ENCODE measurements at regions not wholly inside any gene's neighbourhood (a gene's known extent, or its start where the extent isn't known, plus 50 kb on each side); places are given as distances from the start of the nearest gene placed in this dataset.
A peak's percentile ranks its signal among the peaks of the same experiment; 100 is the strongest.

DNA sequence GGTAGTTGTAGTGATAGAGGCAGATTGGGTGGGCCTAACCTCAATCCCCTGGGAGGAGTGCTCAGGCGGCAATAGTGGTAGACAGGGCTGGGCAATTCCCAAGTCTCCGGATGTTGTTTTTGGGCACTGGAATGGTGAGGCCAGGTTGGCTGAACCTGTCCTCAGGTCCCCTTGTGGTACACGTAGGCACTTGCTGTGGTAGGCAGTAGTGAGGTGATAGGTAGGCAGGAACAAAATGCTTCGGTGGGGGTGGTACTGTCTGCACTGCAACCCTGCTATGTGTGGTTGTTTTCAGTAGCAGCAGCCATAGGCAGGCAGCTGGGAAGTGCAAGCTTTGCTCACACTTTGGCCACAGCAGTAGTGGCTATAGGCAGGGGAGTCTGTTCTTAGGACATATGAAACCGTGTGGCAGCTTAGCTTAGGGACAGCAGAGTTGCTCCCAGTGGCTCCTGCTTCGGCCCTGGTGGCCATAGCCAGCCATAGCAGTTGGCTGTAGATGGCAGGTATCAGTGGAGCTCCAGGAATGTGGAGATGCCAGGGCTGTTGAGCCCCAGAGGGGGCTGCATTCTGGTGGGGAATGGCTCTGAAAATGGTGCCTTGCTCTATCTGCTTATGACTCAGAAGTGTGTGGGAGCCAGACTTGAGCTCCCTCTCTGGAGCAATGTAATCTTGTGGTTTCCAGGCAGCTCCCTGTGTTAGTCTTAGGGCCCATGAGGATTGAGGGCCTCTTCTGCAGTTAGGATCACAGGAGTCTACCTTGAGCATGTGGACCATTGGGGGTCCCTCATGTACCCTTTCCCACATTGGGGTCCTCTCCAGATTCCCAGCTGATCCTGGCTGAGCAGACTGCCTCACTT is 241.8 kb upstream of the BMP2 start:
- intact Hi-C loops (cut with micrococcal nuclease) = no loop called here
- Mint-ChIP-seq H3K27ac (ENCODE audit: low read depth, unreplicated experiment) (no peak overlapping the region), H3K27me3 (ENCODE audit: insufficient read depth, unreplicated experiment) (no peaks in the 10 kb centered on the region), H3K4me1 (ENCODE audit: insufficient read depth, unreplicated experiment) (no peaks in the 10 kb centered on the region), H3K4me3 (ENCODE audit: unreplicated experiment) (no peak overlapping the region), H3K36me3 (ENCODE audit: insufficient read depth, unreplicated experiment) (no peaks in the 10 kb centered on the region), H3K9me3 (ENCODE audit: unreplicated experiment) (peaks cover 29% of the 10 kb centered on the region)
- POLR2A ChIA-PET = interaction anchor here (1.6 kb wide), 1 partner anchor 9 kb away, joined by 4 read pairs; no protein-coding TSS in a partner anchor
- no TSS peak for BruUV-seq (replicated peaks)
- CTCF ChIA-PET = interaction anchor here (0.6 to 1.2 kb wide), 4 partner anchors 10 to 248 kb away, joined by 3 read pairs; no protein-coding TSS in a partner anchor
- DNase-seq (ENCODE audit: unreplicated experiment) = no peak
- TF ChIP-seq, protein P1, sequence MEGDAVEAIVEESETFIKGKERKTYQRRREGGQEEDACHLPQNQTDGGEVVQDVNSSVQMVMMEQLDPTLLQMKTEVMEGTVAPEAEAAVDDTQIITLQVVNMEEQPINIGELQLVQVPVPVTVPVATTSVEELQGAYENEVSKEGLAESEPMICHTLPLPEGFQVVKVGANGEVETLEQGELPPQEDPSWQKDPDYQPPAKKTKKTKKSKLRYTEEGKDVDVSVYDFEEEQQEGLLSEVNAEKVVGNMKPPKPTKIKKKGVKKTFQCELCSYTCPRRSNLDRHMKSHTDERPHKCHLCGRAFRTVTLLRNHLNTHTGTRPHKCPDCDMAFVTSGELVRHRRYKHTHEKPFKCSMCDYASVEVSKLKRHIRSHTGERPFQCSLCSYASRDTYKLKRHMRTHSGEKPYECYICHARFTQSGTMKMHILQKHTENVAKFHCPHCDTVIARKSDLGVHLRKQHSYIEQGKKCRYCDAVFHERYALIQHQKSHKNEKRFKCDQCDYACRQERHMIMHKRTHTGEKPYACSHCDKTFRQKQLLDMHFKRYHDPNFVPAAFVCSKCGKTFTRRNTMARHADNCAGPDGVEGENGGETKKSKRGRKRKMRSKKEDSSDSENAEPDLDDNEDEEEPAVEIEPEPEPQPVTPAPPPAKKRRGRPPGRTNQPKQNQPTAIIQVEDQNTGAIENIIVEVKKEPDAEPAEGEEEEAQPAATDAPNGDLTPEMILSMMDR (IDR thresholded peaks at IDR 0.05; ENCODE audit: unreplicated experiment) = no peak

DNA sequence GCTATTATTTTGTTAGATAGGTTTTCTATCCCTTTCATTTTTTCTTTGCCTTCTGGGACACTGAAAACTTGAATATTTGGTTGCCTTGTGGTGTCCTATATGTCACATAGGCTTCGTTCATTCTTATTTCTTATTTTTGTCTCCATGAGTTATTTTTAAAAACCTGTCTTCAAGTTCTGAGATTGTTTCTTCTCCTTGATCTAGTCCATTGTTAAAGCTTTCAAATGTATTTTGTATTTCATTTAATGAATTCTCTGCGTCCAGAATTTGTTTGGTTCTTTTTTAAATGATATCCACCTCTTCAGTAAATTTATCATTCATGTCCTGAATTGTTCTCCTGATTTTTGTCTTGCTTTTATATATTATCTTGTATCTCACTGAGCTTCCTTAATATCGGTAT is 243.2 kb upstream of the BMP2 start:
- peaks cover 32% of the 10 kb centered on the region for H3K9me3 Mint-ChIP-seq (ENCODE audit: unreplicated experiment)
- TF ChIP-seq, protein P1 (IDR thresholded peaks at IDR 0.05; ENCODE audit: unreplicated experiment) = no peak
- no peaks in the 10 kb centered on the region for H3K27me3 Mint-ChIP-seq (ENCODE audit: insufficient read depth, unreplicated experiment)
- no peaks in the 10 kb centered on the region for H3K36me3 Mint-ChIP-seq (ENCODE audit: insufficient read depth, unreplicated experiment)
- intact Hi-C loops (cut with micrococcal nuclease) = no loop called here
- H3K4me3 Mint-ChIP-seq (ENCODE audit: unreplicated experiment) = no peak overlapping the region
- no TSS peak for BruUV-seq (replicated peaks)
- POLR2A ChIA-PET = no interaction called here
- H3K27ac Mint-ChIP-seq (ENCODE audit: low read depth, unreplicated experiment) = no peak overlapping the region
- no peak for DNase-seq (ENCODE audit: unreplicated experiment)
- CTCF ChIA-PET = interaction anchor here (1.0 to 1.2 kb wide), 2 partner anchors 12 to 59 kb away, joined by 3 read pairs; no protein-coding TSS in a partner anchor
- peaks cover 10% of the 10 kb centered on the region for H3K4me1 Mint-ChIP-seq (ENCODE audit: insufficient read depth, unreplicated experiment)

DNA sequence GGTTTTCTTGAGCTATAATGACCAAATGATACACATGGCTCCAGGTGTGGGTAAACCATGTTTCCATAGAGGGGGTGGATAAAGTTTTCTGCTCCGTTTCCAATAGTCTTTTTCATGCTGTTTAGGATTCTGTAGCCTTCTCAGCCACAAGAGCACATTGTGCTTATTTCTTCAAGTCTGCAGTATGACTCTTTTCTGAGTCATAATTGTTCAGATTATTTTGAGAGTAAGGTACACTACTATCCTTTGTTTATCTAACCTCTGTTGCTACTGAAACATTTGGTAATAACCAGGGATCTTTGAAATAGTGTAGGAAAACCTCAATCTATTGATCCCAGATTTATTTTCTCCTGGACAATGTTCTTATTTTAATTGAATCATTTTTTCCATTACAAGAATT is 247.9 kb upstream of the BMP2 start:
- peak; percentile 72 for DNase-seq (ENCODE audit: unreplicated experiment)
- TF ChIP-seq, protein P1 (IDR thresholded peaks at IDR 0.05; ENCODE audit: unreplicated experiment) = no peak

DNA sequence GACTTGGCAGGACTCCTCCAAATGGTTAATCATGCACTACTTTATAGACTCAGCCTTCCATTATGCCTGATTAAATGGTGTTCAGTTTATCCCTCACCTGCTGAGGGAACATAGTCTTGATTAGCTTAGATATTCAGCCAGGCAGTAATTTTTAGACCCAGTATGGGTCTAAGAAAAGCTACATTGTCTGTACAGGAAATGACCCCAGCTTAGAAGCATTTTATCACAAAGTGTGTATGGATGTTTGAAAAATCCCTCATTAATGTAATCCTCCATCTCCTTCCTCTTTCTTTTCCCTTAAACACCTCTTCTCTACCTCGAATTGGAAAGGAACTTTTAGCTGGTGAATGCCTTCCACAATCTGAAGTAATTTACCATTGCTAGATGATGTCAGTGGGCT is 252.2 kb upstream of the BMP2 start:
- ChIA-PET CTCF (interaction anchor here (0.6 to 1.0 kb wide), 4 partner anchors 11 to 38 kb away, joined by 3 to 5 read pairs (median 3); no protein-coding TSS in a partner anchor), POLR2A (interaction anchor here (0.6 kb wide), 1 partner anchor 949 kb away, joined by 3 read pairs; no protein-coding TSS in a partner anchor)
- BruUV-seq (replicated peaks) = no TSS peak
- Mint-ChIP-seq H3K9me3 (ENCODE audit: unreplicated experiment) (no peaks in the 10 kb centered on the region), H3K27me3 (ENCODE audit: insufficient read depth, unreplicated experiment) (no peaks in the 10 kb centered on the region), H3K4me3 (ENCODE audit: unreplicated experiment) (no peak overlapping the region), H3K36me3 (ENCODE audit: insufficient read depth, unreplicated experiment) (no peaks in the 10 kb centered on the region), H3K4me1 (ENCODE audit: insufficient read depth, unreplicated experiment) (peaks cover 12% of the 10 kb centered on the region), H3K27ac (ENCODE audit: low read depth, unreplicated experiment) (no peak overlapping the region)
- intact Hi-C loops (cut with micrococcal nuclease) = no loop called here
- DNase-seq (ENCODE audit: unreplicated experiment) = no peak
- TF ChIP-seq, protein P1 (IDR thresholded peaks at IDR 0.05; ENCODE audit: unreplicated experiment) = no peak

More for the DNA sequence above, 247.9 kb upstream of the BMP2 start:
- CTCF ChIA-PET = interaction anchor here (0.6 kb wide), 1 partner anchor 285 kb away, joined by 4 read pairs; no protein-coding TSS in a partner anchor
- intact Hi-C loops (cut with micrococcal nuclease) = no loop called here
- H3K27me3 Mint-ChIP-seq (ENCODE audit: insufficient read depth, unreplicated experiment) = no peaks in the 10 kb centered on the region
- POLR2A ChIA-PET = interaction anchor here (0.9 to 1.8 kb wide), 3 partner anchors 18 to 46 kb away, joined by 3 to 6 read pairs (median 4); no protein-coding TSS in a partner anchor
- no TSS peak for BruUV-seq (replicated peaks)
- H3K9me3 Mint-ChIP-seq (ENCODE audit: unreplicated experiment) = peaks cover 27% of the 10 kb centered on the region
- peaks cover 12% of the 10 kb centered on the region for H3K4me1 Mint-ChIP-seq (ENCODE audit: insufficient read depth, unreplicated experiment)
- H3K4me3 Mint-ChIP-seq (ENCODE audit: unreplicated experiment) = no peak overlapping the region
- no peaks in the 10 kb centered on the region for H3K36me3 Mint-ChIP-seq (ENCODE audit: insufficient read depth, unreplicated experiment)
- H3K27ac Mint-ChIP-seq (ENCODE audit: low read depth, unreplicated experiment) = peak overlapping the region; percentile 90
